ENCODE measurements at regions not wholly inside any gene's neighbourhood (a gene's known extent, or its start where the extent isn't known, plus 50 kb on each side); places are given as distances from the start of the nearest gene placed in this dataset.

GRCh38 chr12:118760623-118761022 lies 220.7 kb upstream of the SRRM4 start:
- no peak overlapping the region for H3K9ac ChIP-seq (ENCODE audit: insufficient read depth, low read depth, low read length)
- in situ Hi-C loops (cut with HindIII; ENCODE audit: extremely low pct_ligation_motif_present, low pct_unique_long_range_greater_than_20kb) (no loop called here), intact Hi-C loops (cut with micrococcal nuclease; ENCODE audit: unreplicated experiment) (no loop called here)
- no peak overlapping the region for H3K4me3 ChIP-seq (replicated peaks in 1 of 3; ENCODE audit: insufficient read depth in 1 of 3, low read depth in 2 of 3, low read length in 3 of 3)
- no peaks in the 10 kb centered on the region for H3K36me3 ChIP-seq (replicated peaks in 1 of 2; ENCODE audit: control insufficient read depth in 1 of 2, insufficient read depth in 2 of 2, low read length in 2 of 2)
- no peaks in the 10 kb centered on the region for H3K79me2 ChIP-seq (ENCODE audit: insufficient read depth, low read length)
- FAIRE-seq: no peak
- ChIA-PET POLR2A (no interaction called here), CTCF (ENCODE audit: low intra/inter-chr PET ratio, low total read pairs) (no interaction called here)
- BruUV-seq (replicated peaks): no TSS peak
- no peaks in the 10 kb centered on the region for H4K20me1 ChIP-seq (ENCODE audit: insufficient read depth, low read length)
- no peaks in the 10 kb centered on the region for H3K4me1 ChIP-seq (ENCODE audit: insufficient read depth, low read length)
- TF ChIP-seq ZNF766 (CRISPR knock-in tag; IDR thresholded peaks at IDR 0.05; ENCODE audit: borderline replicate concordance) (no peak), ZFP91 (CRISPR knock-in tag; IDR thresholded peaks at IDR 0.05; ENCODE audit: borderline replicate concordance) (no peak), ZNF775 (CRISPR knock-in tag; IDR thresholded peaks at IDR 0.05; ENCODE audit: borderline replicate concordance) (no peak), HMGXB4 (CRISPR knock-in tag; IDR thresholded peaks at IDR 0.05; ENCODE audit: borderline replicate concordance in 1 of 2, low read depth in 1 of 2) (no peak)
- TF ChIP-seq, protein P1, sequence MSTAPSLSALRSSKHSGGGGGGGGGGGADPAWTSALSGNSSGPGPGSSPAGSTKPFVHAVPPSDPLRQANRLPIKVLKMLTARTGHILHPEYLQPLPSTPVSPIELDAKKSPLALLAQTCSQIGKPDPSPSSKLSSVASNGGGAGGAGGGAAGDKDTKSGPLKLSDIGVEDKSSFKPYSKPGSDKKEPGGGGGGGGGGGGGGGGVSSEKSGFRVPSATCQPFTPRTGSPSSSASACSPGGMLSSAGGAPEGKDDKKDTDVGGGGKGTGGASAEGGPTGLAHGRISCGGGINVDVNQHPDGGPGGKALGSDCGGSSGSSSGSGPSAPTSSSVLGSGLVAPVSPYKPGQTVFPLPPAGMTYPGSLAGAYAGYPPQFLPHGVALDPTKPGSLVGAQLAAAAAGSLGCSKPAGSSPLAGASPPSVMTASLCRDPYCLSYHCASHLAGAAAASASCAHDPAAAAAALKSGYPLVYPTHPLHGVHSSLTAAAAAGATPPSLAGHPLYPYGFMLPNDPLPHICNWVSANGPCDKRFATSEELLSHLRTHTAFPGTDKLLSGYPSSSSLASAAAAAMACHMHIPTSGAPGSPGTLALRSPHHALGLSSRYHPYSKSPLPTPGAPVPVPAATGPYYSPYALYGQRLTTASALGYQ (CRISPR knock-in tag; IDR thresholded peaks at IDR 0.05): no peak
- no peak overlapping the region for H3K27ac ChIP-seq (ENCODE audit: extremely low read length, insufficient read depth, low read length)
- WGBS (ENCODE audit: low lambda C conversion rate): 56% methylated on average over 1 of the region's 1 CpG
- DNase-seq (ENCODE audit: low spot score): no peak
- H3K27me3 ChIP-seq (ENCODE audit: control insufficient read depth in 1 of 2, insufficient read depth in 2 of 2, low read length in 2 of 2): no peaks in the 10 kb centered on the region
- no peak overlapping the region for H3K4me2 ChIP-seq (ENCODE audit: low read depth, low read length)
- no peaks in the 10 kb centered on the region for H3K9me3 ChIP-seq (ENCODE audit: low read length)
- no peak for ATAC-seq
- H2AFZ ChIP-seq (ENCODE audit: low read length): no peak overlapping the region
